ENCODE measurements at regions not wholly inside any gene's neighbourhood (a gene's known extent, or its start where the extent isn't known, plus 50 kb on each side); places are given as distances from the start of the nearest gene placed in this dataset.

DNA sequence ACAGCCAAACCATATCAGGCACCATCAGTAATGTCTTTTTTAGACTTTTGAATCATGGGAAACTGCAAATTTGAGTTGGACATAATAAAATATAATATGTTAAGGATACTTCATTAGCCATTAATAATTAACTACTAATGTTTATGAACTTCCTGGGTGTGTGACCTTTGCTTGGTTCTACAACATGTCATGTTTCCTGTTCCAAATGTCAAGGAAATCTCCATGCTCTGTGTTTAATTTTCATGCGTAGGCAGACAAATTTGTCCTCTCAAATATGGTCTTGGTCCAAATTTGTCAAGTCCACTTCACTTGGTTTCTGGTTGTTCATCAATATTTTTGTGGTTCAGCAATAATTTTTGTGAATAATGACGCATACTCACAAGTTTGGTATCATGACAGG, 410.5 kb downstream of the BMP2 start:
- no peak for DNase-seq

DNA sequence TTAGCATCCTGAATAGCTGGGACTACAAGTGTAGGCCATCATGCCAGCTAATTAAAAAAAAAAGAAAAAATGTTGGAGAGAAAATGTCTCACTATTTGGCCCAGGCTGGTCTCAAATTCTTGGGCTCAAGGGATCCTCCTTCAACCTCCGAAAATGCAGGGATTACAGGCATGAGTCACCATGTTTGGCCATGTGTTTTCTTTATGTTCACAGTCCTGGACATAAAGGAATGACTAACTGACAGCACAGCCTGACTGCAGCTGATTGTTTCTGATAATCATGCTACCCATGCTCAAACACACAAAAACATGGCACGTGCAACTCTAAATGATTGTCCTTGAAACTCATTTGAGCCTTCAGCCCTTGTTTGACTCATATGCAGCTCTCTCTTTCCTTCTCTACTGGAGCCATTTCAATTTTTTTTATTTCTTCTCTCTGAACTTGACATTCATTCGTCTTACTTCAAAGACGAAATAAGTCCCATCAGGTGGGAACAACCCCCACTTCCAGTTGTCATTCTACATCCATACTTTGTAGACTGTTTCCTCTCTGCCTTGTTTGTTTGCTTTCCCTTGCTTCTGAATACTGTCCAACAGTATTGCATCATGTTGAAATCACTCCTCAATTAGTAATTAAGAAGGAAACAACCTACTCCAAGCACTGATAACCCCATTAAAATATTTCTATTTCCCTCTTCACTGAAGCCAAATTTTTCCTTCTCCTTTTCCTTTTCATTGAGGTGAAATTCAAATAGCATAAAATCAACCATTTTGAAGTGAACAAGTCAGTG, 413.0 kb downstream of the BMP2 start:
- DNase-seq, result peak; percentile 74

DNA sequence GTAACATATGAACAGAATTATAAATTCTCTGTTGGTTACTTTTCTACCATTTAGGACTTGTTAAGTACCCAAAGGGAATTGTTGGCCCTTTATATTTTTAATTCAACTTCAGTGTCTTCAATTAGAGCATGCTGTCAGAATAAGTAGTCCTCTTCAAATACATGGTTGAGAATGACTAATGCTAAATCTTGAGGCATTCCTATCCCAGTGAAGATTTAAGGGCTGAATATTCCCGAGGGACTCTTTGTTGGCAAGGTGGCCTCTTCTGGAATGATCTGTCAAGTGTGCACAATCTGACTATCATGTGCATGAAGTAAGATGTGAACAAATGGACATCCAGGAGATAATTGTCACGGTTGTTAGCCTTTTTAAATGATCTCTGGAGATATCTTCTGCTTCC, 421.7 kb downstream of the BMP2 start:
- peak; percentile 29 for DNase-seq

DNA sequence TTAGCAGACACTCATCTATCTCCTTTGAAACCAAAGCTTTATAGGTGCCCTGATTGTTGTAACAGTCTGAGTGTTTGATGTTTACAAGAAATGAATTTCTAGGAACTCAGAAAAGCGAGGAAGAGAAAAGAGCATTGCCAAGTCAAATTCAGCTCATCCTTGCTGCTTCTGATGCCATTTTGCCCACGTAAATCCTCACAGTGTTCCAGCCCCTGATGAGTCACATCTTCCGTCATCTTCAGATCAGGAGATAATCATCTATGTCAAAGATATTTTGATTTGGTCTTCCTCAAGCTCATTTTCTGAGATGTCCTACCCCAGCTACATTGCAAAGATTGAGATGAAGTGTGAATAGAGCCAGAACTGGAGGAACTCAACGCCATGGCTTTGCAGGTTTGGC, 426.2 kb downstream of the BMP2 start:
- DNase-seq, result no peak

DNA sequence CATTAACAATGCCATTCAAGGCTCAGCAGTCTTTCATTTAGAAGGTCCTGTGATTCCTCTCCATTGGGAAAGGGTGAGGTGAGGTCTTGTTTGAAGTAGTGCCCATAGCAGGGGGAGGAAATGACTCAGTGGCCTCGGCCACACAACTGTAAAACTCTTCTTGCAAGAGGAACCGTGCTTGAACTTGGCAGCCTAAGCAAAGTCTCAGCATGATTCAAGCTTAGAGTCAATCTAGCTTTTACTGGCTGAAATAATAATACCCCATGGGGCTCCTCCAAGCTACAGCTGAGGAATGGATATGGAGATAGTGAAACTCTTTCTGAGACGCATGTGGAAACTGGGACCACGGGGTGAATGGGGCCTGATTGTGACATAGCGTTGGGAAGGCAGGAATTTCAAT, 428.2 kb downstream of the BMP2 start:
- DNase-seq, result peak; percentile 76

DNA sequence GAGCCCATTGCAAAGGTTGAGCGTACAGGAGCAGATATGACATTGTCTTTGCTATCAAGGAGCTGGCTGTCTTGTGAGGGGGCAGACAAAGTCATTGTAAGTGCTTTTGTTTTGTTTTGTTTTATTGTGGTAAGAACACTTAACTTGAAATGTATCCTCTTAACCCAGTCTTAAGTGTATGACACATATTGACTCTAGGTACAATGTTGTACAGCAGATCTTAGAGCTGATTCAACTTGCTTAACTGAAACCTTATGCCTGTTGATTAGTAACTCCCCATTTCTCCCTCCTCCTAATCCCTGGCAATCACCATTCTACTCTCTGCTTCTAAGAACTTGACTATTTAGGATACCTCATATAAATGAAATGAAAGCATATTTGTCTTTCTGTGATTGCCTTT, 429.0 kb downstream of the BMP2 start:
- DNase-seq, result peak; percentile 25

DNA sequence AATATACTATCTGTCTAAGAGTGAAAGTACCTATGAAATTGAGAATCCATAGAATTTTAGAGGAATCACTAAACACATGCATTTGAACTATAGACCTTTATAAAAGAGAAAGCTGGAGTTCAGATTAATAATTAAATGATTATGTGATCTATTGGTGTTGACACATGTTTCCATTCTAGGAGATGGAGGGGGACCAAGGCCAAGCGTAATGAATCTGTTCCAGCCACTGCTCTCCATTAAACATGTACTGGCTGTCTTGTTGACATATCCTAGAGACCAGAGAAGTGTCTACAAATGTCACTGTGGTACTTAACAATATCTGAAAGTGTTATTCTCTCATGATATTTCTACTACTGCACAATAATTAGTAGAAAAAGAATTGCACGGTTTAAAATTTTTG, 432.4 kb downstream of the BMP2 start:
- DNase-seq, result no peak

DNA sequence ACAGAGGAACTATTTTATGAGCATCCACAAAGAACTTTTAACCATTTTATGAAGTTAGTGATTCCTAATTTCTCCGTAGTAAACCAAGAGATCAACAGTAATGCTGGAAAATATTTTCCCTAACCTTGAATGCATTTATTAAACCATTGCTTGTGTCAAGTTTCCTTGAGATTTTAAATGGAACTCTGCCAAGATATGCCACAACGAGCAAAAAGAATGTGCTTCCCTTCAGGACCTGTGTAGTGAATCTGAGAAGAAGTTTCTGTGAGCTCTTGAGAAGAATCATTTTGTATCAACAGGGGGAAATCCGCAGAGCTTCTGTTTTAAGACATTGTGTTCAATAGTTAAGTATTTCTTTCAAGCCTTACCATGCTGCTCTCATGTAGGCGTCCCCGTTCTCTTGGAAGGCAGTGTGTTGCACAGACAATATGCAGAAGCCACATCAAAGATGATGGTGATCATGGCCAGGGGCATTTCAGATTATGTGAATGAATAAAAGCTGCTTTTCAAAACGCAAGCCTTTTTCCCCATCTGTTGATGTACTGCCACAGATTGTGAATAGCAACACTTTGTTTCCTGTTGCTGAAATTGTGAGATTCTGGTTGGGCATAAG, 439.8 kb downstream of the BMP2 start:
- DNase-seq, result peak; percentile 52

DNA sequence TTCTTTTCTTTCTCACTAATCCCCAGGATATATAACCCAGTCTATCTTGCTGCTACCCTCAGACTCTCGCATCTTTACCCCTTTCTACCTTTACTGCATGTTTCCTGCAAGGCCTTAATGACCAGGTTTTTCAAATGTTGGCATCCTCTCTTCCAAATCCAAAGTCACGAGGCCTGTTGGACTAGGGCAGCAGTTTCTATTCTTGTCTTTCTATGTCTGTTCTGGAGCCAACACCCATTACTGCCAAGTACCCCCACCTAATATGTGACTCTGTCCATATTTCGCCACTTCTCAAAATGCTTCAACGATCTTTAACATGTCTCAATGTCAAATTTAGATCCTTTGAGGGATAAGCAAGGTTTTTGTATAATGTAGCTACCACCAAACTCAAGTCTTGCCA, 443.4 kb downstream of the BMP2 start:
- no peak for DNase-seq

DNA sequence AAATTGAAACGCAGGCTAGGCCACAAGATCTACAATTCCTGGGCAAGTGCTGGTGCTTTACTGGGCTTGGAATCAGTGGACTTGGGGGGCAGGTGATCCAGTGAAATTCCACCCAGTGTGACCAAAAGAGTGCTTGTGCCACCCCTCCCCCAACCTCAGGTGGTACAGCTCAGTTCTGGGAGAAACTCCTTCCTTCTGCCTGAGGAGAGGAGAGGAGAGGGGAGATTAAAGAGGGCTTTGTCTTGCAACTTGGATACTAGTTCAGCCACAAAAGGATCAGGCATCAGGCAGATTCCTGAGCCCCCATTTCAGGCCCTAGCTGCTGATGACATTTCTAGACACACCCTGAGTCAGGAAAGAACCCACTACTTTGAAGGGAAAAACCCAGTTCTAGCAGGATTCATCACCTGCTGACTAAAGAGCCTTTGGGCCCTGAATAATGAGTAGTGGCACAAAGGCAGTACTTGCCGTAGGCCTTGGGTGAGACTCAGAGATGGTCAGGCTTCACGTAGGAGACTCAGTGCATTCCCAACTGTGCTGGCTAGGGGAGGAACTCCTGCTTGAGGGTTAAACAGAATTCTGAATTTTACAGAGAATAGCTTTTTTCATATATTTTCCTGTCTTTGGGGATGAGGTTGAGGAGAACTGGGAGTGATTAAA, 446.7 kb downstream of the BMP2 start:
- no peak for DNase-seq

DNA sequence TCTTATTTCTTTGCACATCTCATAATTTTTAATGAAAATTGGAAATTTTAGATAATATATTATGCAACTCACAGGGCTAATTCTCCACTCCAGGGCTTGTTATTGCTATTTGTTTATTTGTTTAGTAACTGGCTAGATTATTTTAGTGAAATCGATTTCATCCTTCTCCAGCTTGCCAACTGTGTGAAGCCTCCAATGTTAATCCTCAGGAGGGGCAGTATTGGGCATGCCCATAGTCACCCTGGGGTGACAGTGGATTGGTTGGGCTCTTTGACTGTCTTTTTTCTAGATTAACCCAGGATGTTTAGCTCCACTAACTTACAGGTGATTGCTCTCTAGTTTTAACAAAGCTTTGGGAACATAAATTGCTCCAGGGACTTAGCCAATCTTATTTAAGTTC, 450.1 kb downstream of the BMP2 start:
- no peak for DNase-seq

DNA sequence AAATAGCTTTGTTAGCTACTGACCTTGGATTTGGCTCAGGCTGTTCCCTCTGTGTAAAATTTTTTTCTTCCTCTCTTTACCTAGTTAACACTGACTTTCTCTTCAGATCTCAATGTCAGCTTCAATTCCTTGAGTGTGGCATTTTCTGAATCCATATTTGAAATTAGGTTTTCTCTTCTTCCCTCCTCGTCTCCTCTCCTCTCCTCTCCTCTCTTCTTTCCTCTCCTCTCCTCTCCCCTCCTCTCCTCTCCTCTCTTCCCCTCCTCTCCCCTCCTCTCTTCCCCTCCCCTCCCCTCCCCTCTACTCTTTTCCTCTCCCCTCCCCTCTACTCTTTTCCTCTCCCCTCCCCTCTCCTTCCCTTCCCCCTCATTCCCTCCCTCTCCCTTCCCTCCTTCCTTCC, 453.3 kb downstream of the BMP2 start:
- DNase-seq, result no peak

DNA sequence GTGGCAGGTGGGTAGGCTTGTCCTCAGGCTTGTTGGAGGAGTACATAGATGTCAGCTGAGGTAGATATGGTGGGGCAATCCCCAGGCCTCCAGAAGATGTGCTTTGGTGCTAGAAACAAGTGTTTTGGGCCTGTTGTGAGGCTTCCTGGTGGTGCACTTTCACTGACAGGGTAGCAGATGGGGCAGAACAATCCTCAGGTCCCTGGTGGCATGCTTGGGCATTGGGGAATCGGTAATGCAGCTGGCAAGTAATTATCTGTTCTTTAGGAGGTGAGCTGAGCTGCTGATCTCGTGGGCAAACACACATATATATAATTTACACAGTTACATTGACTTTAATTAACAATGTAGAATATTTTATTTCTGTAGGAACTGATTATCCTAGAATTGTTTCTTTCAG, 458.7 kb downstream of the BMP2 start:
- no peak for DNase-seq

DNA sequence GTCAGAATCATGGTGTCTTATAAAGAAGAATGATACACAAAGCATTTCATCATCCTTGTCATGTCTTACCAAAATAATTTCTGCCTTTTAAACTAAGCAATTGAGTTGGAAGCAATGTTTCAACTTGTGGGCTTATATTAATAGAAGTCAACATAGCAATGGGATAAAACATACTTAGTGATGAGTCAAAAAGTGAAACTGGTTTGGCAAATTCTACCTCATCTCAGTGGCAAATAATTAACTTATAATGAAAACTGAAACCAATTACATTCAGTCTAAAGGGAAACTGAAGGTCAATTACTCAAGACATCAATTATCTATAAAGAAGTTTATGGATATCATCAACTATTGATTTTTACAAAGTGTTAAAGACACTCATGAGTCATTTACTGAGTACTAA, 463.8 kb downstream of the BMP2 start:
- DNase-seq, result no peak

DNA sequence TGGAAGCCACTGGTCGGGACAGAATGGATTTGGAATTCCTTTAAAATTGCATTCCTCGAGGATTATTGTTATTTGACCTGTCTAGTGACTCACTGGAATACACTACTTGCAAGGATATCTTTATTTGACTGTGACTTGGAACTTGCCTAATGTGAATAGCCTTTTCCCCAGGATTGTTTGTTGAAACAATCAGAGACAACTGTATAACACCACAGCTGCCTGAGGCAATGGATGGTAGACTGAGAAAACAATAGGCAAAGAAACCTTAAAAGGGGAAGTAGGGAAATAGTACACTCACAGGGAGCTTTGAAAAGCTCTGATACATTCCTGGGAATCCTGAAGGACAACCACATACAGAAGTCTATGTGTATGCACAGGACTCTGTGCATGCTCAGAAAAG, 465.3 kb downstream of the BMP2 start:
- DNase-seq, result no peak

DNA sequence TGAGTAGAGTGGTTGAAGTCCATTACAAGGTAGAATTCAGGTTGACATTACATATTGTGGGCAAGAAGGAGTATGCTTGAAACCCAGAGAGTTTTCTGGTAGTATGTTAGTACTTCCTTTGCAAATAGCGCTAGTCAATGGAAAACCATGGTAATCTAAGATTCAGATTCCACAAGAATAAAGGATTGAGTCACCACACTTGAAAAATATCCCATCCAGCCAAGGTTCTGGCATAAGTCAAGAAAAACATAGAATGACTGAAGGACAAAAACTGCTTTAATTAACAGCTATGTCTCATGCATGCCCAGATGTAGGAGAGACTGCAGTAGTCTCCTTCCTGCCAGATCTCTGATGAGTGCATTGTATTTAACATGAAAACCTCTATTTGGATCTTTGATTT, 469.8 kb downstream of the BMP2 start:
- DNase-seq, result peak; percentile 15

DNA sequence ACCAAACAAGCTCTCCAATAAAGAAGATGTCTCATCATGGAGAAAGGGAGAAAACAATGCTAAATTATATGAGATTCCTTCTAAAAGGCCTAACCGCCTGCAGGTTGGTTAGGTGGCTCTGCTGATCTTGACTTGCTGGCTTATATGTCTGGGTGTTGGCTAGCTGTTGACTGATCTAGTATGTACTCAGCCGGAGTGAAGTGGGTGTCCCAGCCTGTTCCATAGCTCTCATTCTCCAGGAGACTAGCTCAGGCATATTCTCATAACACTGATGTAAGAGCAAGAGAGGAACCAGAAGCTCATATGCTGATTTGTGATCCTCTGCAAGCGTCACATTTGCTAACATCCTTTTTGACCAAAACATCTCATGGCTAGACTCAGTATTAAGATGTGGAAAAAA, 473.0 kb downstream of the BMP2 start:
- DNase-seq, result no peak

DNA sequence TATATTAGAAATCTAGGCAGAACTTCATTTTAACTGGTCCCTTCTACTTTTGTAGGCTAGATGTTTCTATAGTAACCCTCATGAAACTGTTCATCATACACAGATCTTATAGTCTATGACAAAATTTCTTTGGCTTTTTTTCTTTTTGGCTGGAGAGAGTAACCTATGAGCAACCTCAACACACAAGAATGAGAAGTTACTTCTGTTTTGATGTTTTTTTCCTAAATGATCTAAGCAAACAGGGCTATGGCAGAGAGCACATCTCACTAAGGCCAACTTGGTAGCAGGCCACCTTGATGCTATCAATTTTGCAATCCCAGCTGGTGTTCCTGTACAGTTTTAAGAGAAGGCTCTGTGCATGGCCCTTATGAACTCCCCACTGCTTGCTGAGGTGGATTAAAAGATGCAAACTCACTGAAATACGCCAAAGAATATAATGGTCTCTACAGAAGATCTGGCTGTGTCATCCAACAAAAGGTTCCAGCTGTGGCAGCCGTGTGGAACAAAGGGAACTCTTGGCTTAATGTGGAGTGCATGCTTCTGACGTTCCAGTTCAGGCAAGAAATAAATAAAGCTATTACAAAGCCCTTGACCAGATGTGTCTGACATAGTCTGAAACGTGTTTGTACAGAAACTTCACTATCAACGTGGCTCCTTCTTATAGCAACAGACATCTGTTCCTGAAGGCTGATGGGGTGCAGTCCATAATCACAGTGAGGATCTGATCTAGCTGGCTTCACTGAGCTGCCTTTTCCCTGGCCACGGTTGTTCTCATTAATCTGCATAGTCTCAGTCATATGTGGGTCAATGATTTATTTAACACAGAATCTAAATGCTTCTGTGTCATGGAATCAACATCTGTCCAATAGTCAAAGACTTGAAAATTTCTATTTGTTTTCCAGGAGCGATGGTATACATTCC, 481.1 kb downstream of the BMP2 start:
- DNase-seq, result no peak

DNA sequence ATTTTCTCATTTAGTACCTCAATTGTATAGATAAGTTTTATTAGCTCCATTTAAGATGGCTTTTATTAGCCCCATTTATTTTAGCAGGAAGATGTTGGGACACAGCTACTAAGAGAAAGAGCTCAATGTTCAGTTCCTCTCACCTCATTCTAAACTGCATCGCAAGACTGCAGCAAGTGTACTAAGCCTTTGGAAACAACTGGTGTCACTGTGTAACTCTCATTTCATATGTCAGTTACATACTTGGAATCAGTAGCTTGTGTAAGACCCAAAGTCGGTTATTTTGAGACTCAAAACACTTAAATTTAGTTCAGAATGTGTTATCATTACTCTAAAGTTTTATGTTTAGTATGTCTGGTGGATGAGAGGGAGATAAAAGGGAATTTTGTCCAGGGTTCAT, 482.9 kb downstream of the BMP2 start:
- no peak for DNase-seq

DNA sequence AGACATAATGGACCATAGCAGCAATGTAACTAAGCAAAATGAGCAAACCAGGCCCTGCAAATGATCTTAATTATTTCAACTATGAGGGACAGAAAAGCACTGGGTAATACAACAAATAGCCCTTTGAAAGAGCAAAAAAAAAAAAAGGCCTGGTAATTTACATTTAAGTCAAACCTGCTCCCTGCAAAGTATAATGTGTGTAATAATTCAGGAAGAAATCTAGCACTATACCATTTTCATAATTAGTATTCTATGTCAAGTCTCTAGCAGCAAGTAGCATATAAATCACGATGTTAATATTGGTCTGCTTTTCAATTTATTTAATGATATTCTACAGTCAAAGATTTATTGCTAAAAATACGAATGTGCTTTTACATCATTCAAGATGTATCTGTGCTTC, 489.6 kb downstream of the BMP2 start:
- DNase-seq, result no peak

DNA sequence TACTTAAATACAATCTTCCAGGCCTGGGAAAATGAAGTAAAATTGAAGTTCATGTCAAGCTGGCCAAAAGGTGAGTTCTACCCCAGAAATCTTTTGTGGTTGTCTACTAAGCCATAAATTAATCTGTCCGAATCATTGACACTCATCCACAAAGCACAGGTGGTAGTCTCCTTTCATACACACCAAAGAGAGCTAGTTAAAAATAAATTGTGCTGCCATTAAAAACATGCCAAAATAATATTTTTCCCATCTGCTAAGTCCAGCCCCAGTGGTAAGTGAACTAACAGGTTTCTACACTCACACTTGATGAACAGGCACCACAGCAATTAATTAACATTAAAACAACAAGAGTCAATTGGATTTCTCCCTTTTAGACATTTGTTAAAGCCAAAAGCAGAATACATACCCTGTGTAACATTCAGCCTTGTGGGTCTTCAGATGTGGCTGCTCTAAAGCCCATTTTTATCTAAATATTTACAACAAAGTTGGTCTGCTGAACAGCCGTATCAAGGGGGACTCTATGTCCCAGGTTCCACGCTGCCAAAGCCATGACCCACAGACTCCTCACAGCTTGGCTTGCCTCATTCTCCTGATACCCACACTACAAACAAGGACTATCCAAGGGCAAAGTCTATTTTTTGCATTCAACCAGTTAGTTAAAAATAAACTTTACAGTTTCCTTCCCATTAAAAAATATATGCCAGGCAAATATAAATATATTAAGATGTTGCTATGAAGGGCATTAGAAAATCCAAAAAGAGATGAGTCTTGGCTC, 490.4 kb downstream of the BMP2 start:
- DNase-seq, result no peak

DNA sequence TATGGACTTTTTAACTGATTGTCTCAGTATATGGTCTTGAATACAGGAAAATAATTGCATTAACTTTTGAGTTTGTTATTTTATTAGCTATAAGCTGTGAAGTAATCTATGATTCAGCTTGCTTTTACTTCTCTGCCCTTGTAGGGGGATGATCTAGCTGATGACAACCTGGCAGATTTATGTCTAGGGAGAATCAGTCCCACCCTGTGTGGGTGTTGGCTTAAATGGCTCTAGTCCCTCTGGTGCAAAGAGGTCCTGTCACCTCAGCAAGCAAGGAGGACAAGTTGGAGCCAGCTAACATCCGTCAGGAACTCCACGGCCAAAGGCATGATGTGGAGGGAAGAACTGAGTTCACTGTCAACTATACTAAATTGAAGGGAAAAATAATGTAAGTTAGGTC, 495.3 kb downstream of the BMP2 start:
- DNase-seq, result no peak
